GM18507 (cell line): ENCODE measurements at regions not wholly inside any gene's neighbourhood (a gene's known extent, or its start where the extent isn't known, plus 50 kb on each side); places are given as distances from the start of the nearest gene placed in this dataset.
"Not testable (repeated sequence)": the region's sequence is repeated elsewhere in the genome, so short reads cannot be mapped to it uniquely, and the experiment has no call there.

Source experiments
- DNase-seq: peaks from one replicate; pipeline ENCODE4 v3.0.0; 2011; ENCODE audit warnings: low read depth; ENCODE audit not compliant: insufficient read length; ENCODE audit errors: extremely low spot score
- FAIRE-seq: peaks from 2 replicates; lab custom pipeline; 2011; peaks lifted over from hg19 to GRCh38; lab: Jason Lieb, UNC

GRCh38 chr5:39759701-39760100 lies 334.9 kb upstream of the DAB2 start:
- FAIRE-seq (no peak), DNase-seq (no peak)

- DNase-seq = no peak
- FAIRE-seq = no peak
Measured at GRCh38 chr5:39758426-39758825, 333.6 kb upstream of the DAB2 start.

- DNase-seq = no peak
- no peak for FAIRE-seq
Measured at GRCh38 chr5:39757131-39757530, 332.4 kb upstream of the DAB2 start.

- DNase-seq = no peak
- FAIRE-seq = no peak
Measured at GRCh38 chr5:39755986-39756385, 331.2 kb upstream of the DAB2 start.

- DNase-seq = no peak
- no peak for FAIRE-seq
Measured at GRCh38 chr5:39755452-39755851, 330.7 kb upstream of the DAB2 start.

GRCh38 chr5:39753747-39754146 lies 329.0 kb upstream of the DAB2 start:
- not testable (repeated sequence) for FAIRE-seq, DNase-seq

- FAIRE-seq (no peak), DNase-seq (no peak)
Measured at GRCh38 chr5:39750661-39751060, 325.9 kb upstream of the DAB2 start.

GRCh38 chr5:39742916-39743315 lies 318.1 kb upstream of the DAB2 start:
- no peak for DNase-seq
- no peak for FAIRE-seq

- no peak for FAIRE-seq
- DNase-seq = no peak
Measured at GRCh38 chr5:39740404-39740803, 315.6 kb upstream of the DAB2 start.

GRCh38 chr5:39732166-39732565 lies 307.4 kb upstream of the DAB2 start:
- no peak for FAIRE-seq
- no peak for DNase-seq

GRCh38 chr5:39730699-39731098 lies 305.9 kb upstream of the DAB2 start:
- DNase-seq (no peak), FAIRE-seq (no peak)

GRCh38 chr5:39730006-39730405 lies 305.2 kb upstream of the DAB2 start:
- no peak for FAIRE-seq

GRCh38 chr5:39726467-39726866 lies 301.7 kb upstream of the DAB2 start:
- no peak for FAIRE-seq

More at GRCh38 chr5:39730006-39730405, 305.2 kb upstream of the DAB2 start:
- no peak for DNase-seq

GRCh38 chr5:39721394-39721793 lies 296.6 kb upstream of the DAB2 start:
- DNase-seq (no peak), FAIRE-seq (no peak)

More at GRCh38 chr5:39726467-39726866, 301.7 kb upstream of the DAB2 start:
- DNase-seq = no peak

GRCh38 chr5:39720136-39720535 lies 295.4 kb upstream of the DAB2 start:
- peak; percentile 50 for FAIRE-seq
- DNase-seq = no peak

GRCh38 chr5:39717176-39717897 lies 292.6 kb upstream of the DAB2 start:
- FAIRE-seq (no peak), DNase-seq (no peak)

GRCh38 chr5:39716532-39717028 lies 291.8 kb upstream of the DAB2 start:
- no peak for DNase-seq
- peak; percentile 29 for FAIRE-seq

- peak; percentile 68 for FAIRE-seq
- no peak for DNase-seq
Measured at GRCh38 chr5:39714036-39714698, 289.4 kb upstream of the DAB2 start.

- FAIRE-seq (no peak), DNase-seq (no peak)
Measured at GRCh38 chr5:39713250-39713916, 288.6 kb upstream of the DAB2 start.
